ENCODE measurements at regions not wholly inside any gene's neighbourhood (a gene's known extent, or its start where the extent isn't known, plus 50 kb on each side); places are given as distances from the start of the nearest gene placed in this dataset.

DNA sequence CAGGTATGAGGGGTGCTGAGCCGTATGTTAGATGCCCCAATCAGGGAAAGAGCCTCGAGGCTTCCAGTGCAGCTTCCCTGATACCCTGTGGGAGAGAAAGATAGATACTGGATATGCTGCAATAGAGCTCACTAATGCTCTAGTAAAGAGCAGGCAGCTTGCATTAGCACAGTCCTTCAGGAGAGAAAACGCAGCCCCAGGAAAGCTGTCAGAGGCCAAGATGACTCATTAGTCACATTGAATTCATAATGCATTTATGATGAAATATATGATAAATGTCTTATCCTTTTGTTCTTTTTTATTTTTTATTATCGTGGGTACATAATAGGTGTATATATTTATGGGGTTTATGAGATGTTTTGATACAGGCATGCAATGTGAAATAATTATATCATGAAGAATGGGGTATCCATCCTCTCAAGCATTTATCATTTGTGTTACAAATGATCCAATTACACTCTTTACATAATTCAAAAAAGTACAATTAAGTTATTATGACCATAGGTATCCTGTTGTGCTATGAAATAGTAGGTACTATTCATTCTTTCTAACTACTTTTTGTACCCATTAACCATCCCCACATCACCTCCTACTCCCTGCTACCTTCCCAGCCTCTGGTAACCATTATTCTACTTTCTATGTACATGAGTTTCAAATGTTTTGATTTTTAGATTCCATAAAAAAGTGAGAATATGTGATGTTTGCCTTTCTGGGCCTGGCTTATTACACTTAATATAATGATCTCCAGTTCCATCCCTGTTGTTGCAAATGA, 94.5 kb upstream of the TOP3B start:
- no peak for DNase-seq (ENCODE audit: low read depth in 1 of 2, low spot score in 1 of 2)
- TF ChIP-seq SPI1 (IDR thresholded peaks at IDR 0.05; ENCODE audit: borderline replicate concordance, low read depth) (no peak), GABPA (IDR thresholded peaks at IDR 0.05; ENCODE audit: low read depth) (no peak), POLR2AphosphoS5 (IDR thresholded peaks at IDR 0.05; ENCODE audit: low read depth) (no peak)
- TF ChIP-seq, protein P1, sequence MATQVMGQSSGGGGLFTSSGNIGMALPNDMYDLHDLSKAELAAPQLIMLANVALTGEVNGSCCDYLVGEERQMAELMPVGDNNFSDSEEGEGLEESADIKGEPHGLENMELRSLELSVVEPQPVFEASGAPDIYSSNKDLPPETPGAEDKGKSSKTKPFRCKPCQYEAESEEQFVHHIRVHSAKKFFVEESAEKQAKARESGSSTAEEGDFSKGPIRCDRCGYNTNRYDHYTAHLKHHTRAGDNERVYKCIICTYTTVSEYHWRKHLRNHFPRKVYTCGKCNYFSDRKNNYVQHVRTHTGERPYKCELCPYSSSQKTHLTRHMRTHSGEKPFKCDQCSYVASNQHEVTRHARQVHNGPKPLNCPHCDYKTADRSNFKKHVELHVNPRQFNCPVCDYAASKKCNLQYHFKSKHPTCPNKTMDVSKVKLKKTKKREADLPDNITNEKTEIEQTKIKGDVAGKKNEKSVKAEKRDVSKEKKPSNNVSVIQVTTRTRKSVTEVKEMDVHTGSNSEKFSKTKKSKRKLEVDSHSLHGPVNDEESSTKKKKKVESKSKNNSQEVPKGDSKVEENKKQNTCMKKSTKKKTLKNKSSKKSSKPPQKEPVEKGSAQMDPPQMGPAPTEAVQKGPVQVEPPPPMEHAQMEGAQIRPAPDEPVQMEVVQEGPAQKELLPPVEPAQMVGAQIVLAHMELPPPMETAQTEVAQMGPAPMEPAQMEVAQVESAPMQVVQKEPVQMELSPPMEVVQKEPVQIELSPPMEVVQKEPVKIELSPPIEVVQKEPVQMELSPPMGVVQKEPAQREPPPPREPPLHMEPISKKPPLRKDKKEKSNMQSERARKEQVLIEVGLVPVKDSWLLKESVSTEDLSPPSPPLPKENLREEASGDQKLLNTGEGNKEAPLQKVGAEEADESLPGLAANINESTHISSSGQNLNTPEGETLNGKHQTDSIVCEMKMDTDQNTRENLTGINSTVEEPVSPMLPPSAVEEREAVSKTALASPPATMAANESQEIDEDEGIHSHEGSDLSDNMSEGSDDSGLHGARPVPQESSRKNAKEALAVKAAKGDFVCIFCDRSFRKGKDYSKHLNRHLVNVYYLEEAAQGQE (IDR thresholded peaks at IDR 0.05; ENCODE audit: insufficient replicate concordance, low read depth): no peak
- TF ChIP-seq, protein P2, sequence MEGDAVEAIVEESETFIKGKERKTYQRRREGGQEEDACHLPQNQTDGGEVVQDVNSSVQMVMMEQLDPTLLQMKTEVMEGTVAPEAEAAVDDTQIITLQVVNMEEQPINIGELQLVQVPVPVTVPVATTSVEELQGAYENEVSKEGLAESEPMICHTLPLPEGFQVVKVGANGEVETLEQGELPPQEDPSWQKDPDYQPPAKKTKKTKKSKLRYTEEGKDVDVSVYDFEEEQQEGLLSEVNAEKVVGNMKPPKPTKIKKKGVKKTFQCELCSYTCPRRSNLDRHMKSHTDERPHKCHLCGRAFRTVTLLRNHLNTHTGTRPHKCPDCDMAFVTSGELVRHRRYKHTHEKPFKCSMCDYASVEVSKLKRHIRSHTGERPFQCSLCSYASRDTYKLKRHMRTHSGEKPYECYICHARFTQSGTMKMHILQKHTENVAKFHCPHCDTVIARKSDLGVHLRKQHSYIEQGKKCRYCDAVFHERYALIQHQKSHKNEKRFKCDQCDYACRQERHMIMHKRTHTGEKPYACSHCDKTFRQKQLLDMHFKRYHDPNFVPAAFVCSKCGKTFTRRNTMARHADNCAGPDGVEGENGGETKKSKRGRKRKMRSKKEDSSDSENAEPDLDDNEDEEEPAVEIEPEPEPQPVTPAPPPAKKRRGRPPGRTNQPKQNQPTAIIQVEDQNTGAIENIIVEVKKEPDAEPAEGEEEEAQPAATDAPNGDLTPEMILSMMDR (IDR thresholded peaks at IDR 0.05; ENCODE audit: insufficient read depth, low read length): no peak
- no peak overlapping the region for H3K27ac ChIP-seq (replicated peaks)
- H3K4me3 ChIP-seq (replicated peaks; ENCODE audit: insufficient read depth, low read length): no peak overlapping the region
- H3K27me3 ChIP-seq (ENCODE audit: insufficient read depth, poor library complexity, severe bottlenecking): no peaks in the 10 kb centered on the region

DNA sequence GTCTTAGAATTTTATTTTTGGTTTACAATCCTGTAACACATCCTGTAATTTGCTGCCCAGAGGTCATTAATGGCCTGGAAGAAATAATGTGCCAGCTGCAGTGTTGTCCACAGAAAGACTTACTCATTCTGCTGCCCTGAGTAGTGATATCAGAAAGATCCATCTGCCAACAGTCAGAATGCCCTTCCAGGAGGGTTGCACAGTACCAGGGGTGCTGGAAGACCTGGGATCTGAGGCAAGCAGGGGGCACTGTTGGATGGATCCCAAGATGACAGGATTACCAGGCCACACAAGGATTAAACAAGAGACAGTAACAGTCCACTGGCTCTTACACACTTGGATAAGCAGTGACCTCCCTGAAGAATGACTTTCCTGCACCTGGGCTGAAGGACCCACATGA, 93.8 kb upstream of the TOP3B start:
- DNase-seq (ENCODE audit: low read depth in 1 of 2, low spot score in 1 of 2): no peak
- Histone ChIP-seq H3K27ac (replicated peaks) (no peak overlapping the region), H3K27me3 (ENCODE audit: insufficient read depth, poor library complexity, severe bottlenecking) (no peaks in the 10 kb centered on the region), H3K4me3 (replicated peaks; ENCODE audit: insufficient read depth, low read length) (no peak overlapping the region)
- TF ChIP-seq, protein P1 (IDR thresholded peaks at IDR 0.05; ENCODE audit: insufficient replicate concordance, low read depth): no peak
- TF ChIP-seq, protein P2 (IDR thresholded peaks at IDR 0.05; ENCODE audit: insufficient read depth, low read length): no peak
- TF ChIP-seq SPI1 (IDR thresholded peaks at IDR 0.05; ENCODE audit: borderline replicate concordance, low read depth): no peak
- TF ChIP-seq GABPA (IDR thresholded peaks at IDR 0.05; ENCODE audit: low read depth): no peak
- no peak for TF ChIP-seq POLR2AphosphoS5 (IDR thresholded peaks at IDR 0.05; ENCODE audit: low read depth)

DNA sequence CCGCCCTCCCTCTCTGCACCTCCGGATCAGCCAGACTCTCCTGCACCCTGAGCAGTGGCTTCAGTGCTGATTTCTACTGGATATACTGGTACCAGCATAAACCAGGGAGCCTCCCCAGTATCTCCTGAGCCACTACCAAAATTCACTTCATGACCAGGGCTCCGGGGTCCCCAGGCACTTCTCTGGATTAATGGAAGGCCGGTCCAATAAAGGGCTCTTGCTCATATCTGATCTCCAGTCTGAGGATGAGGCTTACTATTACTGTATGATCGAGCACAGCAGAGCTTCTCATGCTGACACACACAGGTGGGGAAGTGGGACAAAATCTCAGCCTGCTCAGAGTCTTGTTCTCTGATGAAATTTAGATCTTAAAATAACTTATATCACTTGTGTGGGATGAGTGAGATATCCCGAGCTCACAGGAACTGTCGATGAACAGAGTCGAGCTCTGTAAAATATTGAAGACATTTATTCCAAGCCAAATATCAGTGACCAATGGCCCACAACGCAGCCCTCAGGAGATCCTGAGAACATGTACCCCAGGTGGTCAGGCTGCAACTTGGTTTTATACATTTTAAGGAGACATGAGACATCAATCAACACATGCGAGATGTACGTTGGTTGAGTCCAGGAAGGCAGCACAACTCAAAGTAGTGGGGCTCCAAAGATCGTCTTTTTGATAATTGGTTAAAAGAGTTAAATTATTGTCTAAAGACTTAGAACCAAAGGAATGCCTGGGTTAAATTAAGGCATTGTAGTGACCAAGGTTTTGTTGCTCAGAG, 93.0 kb upstream of the TOP3B start:
- Histone ChIP-seq H3K27ac (replicated peaks) (no peak overlapping the region), H3K27me3 (ENCODE audit: insufficient read depth, poor library complexity, severe bottlenecking) (no peaks in the 10 kb centered on the region), H3K4me3 (replicated peaks; ENCODE audit: insufficient read depth, low read length) (no peak overlapping the region)
- no peak for DNase-seq (ENCODE audit: low read depth in 1 of 2, low spot score in 1 of 2)
- TF ChIP-seq SPI1 (IDR thresholded peaks at IDR 0.05; ENCODE audit: borderline replicate concordance, low read depth): no peak
- TF ChIP-seq, protein P1 (IDR thresholded peaks at IDR 0.05; ENCODE audit: insufficient replicate concordance, low read depth): no peak
- TF ChIP-seq GABPA (IDR thresholded peaks at IDR 0.05; ENCODE audit: low read depth): no peak
- TF ChIP-seq POLR2AphosphoS5 (IDR thresholded peaks at IDR 0.05; ENCODE audit: low read depth): no peak
- TF ChIP-seq, protein P2 (IDR thresholded peaks at IDR 0.05; ENCODE audit: insufficient read depth, low read length): no peak
